Naive thymus-derived CD8-positive, alpha-beta T cell (primary cell): ENCODE measurements at regions not wholly inside any gene's neighbourhood (a gene's known extent, or its start where the extent isn't known, plus 50 kb on each side); places are given as distances from the start of the nearest gene placed in this dataset.
A peak's percentile ranks its signal among the peaks of the same experiment; 100 is the strongest.

ENCODE experiments used
- ATAC-seq, 2 donors: fragments of 150-1000 bp; cut with Tn5 transposase in 1 of 2; sonication (Bioruptor Pico), chemical (Tn5 transposase) in 1 of 2; 1 replicate in 1 of 2; 2 replicates in 1 of 2; pipeline ENCODE4 v1.10.0; 2021; ENCODE audit warnings: mild to moderate bottlenecking in 2 of 2, moderate library complexity in 2 of 2
- POLR2A ChIA-PET: fragments of 350-600 bp; sonication (Branson Sonifier 250); formaldehyde crosslinking; loops from one replicate; lab custom pipeline; 2021; ENCODE audit warnings: antibody characterized with exemption; lab: Charles Lee
- DNase-seq, 10 donors: peaks; one replicate each; pipeline versions ENCODE4 v3.0.0 to v3.0.0-alpha.2; 2020 to 2022
- H3K27ac Mint-ChIP-seq, 10 donors: one replicate each; pipeline ENCODE4 v1.8.0; 2020 to 2022; ENCODE audit warnings: mild to moderate bottlenecking in 10 of 10, mixed read lengths in 10 of 10, moderate library complexity in 4 of 10, inconsistent platforms in 1 of 10
- H3K27me3 Mint-ChIP-seq, 5 donors: one replicate each; pipeline ENCODE4 v1.8.0; 2021 to 2022; ENCODE audit warnings: mixed read lengths in 5 of 5
- H3K36me3 Mint-ChIP-seq, 3 donors: one replicate each; pipeline ENCODE4 v1.8.0; 2020 to 2022; ENCODE audit warnings: mixed read lengths in 3 of 3, mild to moderate bottlenecking in 2 of 3, inconsistent platforms in 1 of 3
- H3K4me1 Mint-ChIP-seq, 4 donors: one replicate each; pipeline ENCODE4 v1.8.0; 2021 to 2022; ENCODE audit warnings: mixed read lengths in 4 of 4
- H3K4me3 Mint-ChIP-seq, 10 donors: one replicate each; pipeline ENCODE4 v1.8.0; 2020 to 2022; ENCODE audit warnings: mild to moderate bottlenecking in 10 of 10, mixed read lengths in 10 of 10, moderate library complexity in 6 of 10, inconsistent platforms in 1 of 10
- H3K9me3 Mint-ChIP-seq, 9 donors: one replicate each; pipeline ENCODE4 v1.8.0; 2020 to 2022; ENCODE audit warnings: mixed read lengths in 9 of 9, mild to moderate bottlenecking in 3 of 9, inconsistent platforms in 1 of 9, moderate library complexity in 1 of 9

DNA sequence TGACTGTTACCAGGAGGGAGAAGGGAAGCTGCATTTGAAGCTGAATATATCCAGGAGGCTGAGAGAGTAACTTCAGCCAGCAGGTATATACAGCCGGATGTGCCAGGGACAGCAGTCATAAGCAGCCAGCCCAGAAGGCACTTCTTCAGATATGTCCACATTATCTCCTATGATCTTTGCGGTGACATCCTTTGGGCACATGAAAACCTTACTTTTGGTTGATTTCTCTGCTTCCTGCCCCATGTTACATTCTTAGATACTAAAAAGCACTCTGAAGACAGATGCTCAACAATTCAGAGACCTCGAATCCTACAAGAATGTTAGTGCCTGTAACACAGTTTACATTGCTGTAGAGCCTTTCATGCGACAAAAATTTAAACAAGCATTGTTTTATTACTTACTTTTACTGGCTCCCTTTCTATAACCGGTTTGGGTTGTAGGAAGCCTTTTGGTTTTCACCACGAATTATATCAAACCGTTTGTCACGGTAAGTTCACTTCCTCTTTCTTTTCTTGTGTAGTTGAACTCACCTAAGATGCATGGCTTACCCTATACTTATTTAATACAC, 50.3 kb upstream of the TLK1 start:
- peak overlapping the region; percentile 40 to 93 (median 83) for H3K27ac Mint-ChIP-seq
- POLR2A ChIA-PET, result interaction anchor here (1.0 kb wide), 1 partner anchor 32 kb away, joined by 3 read pairs; no protein-coding TSS in a partner anchor
- H3K4me3 Mint-ChIP-seq, result peak overlapping the region; percentile 46 to 87 (median 74)
- H3K27me3 Mint-ChIP-seq, result no peaks in the 10 kb centered on the region
- DNase-seq, result peak in 8 of 10 donors; percentile 5 to 74 (median 44)
- peaks cover 0 to 4% (median 0%) of the 10 kb centered on the region in 9 donors for H3K9me3 Mint-ChIP-seq
- ATAC-seq, result peak; percentile 95 to 97
- peaks cover 10 to 19% (median 16%) of the 10 kb centered on the region in 4 donors for H3K4me1 Mint-ChIP-seq
- H3K36me3 Mint-ChIP-seq, result no peaks in the 10 kb centered on the region
